ENCODE measurements at regions not wholly inside any gene's neighbourhood (a gene's known extent, or its start where the extent isn't known, plus 50 kb on each side); places are given as distances from the start of the nearest gene placed in this dataset.
"Not testable (repeated sequence)": the region's sequence is repeated elsewhere in the genome, so short reads cannot be mapped to it uniquely, and the experiment has no call there.

DNA sequence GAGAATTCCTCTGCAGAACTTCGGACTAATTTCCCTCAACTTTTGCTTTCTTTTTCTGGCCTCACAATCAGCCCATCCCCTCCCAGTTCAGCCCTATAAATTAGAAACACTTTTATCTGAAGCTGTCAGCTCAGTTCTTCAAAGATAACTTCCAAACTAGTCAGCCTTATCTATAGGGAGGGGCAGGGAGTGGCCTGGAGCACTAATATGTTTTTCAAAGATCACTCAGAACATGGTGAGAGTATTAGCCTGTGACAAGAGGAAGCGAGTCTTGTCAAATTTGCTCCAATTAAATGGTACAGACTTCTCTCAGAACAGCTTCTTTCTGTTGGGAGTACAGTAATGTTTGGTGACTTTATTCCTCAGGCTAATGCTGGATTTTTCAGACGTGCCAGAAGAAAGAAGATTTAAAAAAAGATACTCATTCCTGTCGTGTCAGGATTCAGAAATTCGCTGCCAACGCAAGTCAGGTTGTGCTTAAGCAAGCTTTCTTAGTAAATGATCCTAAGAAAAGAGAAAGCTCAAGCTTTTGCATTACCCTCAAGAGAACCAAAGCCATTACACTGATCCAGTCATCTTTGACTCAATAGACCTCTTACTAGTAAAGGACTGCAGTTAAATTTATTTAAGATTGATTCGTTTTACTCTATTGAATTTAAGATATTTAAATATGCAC lies 1033.6 kb downstream of the SLITRK5 start:
- no peak for DNase-seq (ENCODE audit: low read depth)

DNA sequence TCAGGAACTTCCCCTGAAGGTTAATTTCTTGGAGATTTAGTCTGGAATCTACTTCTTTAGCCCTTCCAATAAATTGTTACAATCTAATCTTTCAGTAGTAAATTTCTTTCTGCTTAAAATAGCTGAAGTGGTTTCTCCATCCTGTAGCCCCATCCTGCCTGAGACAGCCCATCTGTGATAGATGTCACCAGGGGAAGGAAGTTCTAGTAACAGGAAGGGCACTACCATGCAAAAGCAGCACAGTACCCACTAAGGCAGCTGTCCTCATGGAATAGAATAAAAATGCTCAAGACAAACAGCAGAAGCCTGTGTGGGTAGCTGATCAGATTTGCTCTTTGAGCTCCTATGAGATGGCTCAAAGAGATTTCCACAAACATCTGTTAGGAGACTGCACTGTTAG lies 1036.5 kb downstream of the SLITRK5 start:
- no peak for DNase-seq (ENCODE audit: low read depth)

DNA sequence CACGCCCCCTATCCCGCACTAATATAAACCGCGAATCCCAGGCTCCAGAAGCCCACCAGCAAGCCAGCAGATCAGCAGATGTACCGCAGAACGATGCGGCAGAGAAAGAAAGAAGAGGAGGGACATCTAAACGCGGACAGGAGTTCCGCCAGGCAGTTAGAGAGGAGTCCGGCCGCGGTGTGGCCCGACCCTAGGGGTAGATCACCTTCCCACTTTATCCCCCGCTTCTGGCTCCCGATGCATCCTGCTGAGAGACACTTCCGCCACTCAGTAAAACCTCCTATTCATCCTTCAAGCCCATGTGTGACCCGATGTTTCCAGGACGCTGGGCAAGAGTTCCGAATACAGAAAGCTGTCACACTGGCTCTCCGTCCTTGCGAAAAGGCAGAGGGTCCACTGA lies 1046.8 kb downstream of the SLITRK5 start:
- DNase-seq (ENCODE audit: low read depth) = no peak

DNA sequence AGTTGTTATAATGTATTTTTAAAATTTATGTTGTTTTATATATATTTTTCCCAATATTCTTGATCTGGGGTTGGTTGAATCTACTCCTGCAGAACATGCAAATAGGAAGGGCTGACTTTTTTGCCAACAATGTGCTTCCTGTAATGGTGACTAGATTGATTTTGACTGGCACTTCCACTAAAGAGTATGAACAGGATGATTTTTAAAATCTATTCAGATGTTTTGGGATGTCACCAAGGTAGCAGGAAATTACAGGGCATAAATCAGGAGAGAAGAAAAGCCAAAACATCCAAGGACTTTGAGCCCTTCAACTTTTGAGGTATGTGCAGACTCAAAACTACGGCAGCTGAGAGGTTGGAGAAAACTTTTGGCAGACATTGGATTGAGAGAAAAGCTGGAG lies 1047.6 kb downstream of the SLITRK5 start:
- DNase-seq (ENCODE audit: low read depth) = no peak

DNA sequence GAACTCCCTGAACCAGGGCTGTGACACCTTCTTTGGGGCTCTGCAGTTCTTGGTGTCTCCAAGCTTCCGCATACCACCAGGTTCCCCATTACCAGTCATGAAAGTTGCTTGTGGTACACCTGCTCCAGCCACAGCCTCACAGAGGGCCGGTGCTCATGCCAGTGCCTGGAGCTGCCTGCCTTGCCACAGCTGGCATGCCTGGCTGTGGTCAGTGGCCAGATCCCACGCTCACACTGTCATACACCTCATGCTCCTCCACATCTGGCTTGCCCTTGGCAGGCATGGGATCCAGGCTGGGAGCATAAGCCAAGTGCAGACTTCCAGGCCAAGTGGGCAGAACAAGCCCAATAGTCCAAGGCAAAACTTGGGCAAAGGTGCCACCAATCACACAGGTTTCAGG lies 1054.9 kb downstream of the SLITRK5 start:
- DNase-seq (ENCODE audit: low read depth) = no peak

DNA sequence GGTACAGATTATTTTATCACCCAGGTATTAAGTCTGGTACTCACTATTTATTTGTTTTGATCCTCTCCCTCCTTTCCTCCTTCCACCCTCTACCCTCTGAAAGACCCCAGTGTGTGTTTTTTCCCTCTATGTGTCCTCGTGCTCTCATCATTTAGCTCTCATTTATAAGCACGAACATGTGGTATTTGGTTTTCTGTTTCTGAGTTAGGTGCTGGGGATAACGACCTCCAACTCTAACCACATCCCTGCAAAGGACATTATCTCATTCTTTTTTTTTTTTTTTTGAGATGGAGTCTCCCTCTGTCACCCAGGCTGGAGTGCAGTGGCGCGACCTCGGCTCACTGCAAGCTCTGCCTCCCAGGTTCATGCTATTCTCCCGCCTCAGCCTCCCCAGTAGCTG lies 1056.1 kb downstream of the SLITRK5 start:
- not testable (repeated sequence) for DNase-seq (ENCODE audit: low read depth)

DNA sequence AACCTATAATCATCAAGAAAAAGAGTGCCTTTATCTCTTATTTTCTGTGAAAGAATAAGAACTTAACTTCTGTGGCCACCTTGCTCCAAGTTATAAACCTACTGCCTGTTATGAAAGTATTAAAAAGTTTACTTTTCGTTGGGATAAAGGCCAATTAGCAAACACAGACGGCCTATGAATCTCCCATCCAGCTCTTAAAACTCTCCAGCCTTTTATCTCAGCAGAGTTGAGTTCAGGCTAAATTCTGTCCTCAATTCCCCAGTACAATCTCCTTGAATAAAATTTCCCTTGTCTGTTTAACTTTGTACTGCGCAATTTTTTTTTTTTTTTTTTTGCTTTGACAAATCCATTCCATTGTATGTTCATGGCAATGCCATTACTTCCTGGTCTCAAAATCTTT lies 1058.4 kb downstream of the SLITRK5 start:
- DNase-seq (ENCODE audit: low read depth) = no peak

DNA sequence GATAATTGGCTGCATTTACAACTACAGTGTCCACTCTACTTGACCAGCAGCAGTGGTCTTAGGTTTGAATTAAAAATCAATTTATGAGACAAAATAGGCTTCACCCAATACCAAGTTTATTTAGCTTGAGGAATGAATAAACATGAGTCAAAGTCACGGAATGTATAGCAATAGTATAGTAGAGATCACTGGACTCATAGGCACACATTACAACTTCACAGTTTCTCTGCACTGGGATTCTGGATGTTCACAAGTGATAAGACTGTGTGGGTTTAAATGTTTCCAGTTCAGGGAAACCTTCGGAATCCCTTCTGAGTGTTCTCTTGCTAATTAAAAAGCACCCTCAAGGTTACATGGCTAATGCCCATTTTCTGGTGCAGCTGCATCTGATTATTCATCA lies 1064.9 kb downstream of the SLITRK5 start:
- DNase-seq (ENCODE audit: low read depth) = no peak

DNA sequence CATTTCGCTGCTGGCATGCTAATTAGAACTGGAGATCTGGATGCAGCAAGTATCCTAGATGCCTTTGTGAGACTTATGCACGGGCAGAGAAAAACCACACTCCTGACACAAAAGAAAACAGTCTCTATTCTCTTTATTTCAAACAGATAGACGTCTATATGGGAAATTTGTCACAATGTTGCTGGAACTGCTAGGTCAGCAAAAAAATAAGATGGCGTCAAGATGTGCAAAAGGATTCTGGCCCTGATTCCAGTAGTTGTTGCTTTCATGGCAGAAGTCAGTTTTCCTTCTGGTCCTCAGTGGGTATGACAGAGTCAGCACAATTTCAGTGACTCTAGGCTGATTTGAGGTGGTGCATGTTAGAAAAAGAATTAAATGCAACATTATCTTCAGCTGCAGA lies 1068.0 kb downstream of the SLITRK5 start:
- DNase-seq (ENCODE audit: low read depth) = no peak

DNA sequence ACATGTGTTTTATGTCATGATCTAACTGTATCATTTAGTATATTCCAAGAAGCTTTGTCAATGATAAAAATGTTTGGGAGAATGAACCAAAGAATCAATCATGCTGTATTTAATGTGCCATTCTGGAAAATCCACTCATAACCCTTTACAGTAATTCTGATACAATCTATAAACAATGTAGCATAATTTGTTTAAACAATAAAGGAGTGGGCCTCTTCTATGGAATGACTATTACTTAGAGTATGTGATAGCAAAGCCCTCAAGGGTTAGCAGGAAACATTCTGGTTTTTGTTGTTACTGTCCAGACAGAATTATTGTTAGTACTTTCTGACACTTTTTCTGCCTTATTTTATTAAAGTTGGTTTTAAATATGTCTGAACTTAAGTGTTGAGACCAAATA lies 1073.1 kb downstream of the SLITRK5 start:
- no peak for DNase-seq (ENCODE audit: low read depth)

DNA sequence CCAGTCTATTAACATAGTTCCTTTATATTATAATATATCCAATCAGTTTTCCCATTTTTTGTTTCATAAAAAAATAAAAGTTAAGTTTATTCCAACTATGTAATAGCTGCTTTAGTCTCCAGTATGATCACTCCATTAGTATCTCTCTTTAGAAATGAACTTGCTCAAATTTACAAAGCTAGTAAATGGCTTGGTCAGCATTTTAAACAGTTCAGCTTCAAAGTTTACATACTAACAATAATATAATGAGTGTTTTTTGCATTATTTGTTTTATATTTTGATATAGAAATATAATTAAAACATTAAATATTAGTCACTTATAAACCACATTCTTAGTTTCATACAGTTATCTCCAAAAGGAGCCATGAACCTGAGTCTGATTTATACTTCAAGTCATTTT lies 1073.8 kb downstream of the SLITRK5 start:
- DNase-seq (ENCODE audit: low read depth) = no peak

DNA sequence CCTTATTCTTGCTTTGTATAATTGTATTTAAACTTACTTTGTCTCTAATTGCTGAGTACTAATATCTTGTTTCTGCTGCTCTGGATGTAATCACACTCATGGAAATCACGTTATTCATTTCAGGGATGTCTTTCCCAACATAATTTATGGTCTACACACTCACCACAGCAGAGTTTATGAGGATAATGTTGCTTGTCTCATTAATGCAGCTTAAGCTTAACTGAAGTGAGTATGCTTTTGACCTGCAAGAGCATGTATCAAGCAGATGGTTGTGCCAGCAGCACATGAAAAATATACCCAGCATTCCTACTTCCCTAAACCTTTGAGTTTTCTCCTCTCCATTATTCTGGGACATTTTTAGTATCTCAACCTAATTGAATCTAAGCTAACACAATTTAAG lies 1080.9 kb downstream of the SLITRK5 start:
- DNase-seq (ENCODE audit: low read depth) = peak; percentile 1

DNA sequence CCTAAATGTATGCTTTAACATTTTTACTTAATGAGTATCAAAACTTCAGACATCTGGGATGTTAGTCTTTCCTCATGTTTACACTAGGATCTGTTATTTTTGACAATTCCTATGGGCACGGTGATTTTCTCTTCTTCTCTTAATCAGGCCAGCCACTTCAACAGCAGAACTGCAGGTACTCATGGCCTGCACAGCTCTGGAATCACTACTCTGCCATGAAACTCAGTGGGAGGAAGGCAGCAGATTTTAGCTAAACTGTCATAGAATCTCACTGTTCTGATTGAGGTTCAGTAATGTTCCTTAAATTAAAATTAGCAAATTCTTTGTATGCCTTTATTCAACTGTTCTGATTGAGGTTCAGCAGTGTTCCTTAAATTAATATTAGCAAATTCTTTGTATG lies 1083.0 kb downstream of the SLITRK5 start:
- DNase-seq (ENCODE audit: low read depth) = no peak

DNA sequence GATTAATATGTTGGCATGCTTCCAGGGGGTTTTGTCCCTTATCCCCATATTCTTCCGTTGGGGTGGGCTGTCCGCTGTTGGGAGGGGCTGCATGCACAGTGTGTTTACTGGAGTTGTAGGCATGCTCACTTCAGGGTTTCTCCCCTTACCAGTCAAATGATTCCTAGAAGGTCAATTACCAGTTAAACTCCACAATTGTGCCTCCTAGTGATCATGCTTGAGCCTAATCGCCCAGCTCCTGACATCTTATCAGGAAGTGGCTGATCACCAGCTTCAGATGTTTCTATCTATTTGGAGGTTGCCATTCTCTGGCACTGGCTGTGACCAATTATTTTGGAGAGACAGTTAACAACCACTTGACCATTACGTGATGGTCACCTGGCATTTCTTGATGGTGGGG lies 1090.0 kb downstream of the SLITRK5 start:
- DNase-seq (ENCODE audit: low read depth) = no peak

DNA sequence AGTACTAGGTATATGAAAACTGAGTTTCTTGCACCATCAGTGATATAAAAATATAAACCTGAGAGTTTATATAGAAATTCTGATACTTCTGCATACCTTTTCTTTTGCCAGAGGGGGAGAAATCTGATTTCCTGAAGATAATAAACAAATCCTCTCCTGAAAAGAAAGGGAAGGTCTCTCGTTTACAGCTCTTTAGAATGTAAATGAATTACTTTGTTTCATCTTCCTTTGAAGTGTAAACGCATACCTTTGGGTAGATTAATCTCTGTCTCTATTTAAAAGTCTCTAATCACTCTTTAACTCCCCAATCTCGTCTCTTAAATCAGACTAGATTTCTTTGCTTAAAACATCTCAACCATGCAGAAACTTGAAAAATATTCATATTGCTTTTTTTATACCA lies 1092.9 kb downstream of the SLITRK5 start:
- DNase-seq (ENCODE audit: low read depth) = no peak

DNA sequence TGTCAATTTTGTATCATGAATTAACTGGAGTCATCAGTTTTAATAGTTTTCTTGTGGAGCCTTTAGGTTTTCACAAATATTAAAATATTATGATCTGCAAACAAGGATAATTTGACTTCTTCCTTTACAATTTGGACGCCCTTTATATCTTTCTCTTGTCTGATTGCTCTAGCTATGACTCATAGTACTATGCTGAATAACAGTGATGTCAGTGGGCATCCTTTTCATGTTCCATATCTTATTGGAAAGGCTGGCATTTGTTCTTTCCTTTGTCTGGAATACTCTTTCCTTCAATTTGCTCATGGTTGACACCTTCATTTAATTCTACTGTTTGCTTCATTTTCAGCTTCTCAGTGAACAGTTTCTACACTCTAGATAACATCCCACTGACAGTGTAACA lies 1129.3 kb downstream of the SLITRK5 start:
- DNase-seq (ENCODE audit: low read depth) = no peak

DNA sequence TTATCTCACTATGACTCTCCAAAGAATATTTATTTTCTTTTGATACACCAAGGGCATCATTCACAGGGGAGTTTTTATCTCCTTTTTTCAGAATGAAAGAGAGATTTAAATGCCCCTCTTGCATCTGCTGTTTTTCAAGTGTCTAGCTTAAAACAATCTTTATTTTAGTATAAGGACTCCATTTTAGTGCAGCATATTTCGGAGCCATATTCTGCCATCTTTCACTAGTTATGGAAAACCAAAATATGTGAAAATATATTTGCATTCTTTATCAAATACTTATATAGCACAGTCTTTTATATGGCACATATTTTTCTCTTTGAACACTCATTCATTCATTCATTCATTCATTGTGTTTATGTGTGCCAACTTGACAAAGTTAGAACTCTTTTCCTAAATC lies 1130.2 kb downstream of the SLITRK5 start:
- DNase-seq (ENCODE audit: low read depth) = no peak

DNA sequence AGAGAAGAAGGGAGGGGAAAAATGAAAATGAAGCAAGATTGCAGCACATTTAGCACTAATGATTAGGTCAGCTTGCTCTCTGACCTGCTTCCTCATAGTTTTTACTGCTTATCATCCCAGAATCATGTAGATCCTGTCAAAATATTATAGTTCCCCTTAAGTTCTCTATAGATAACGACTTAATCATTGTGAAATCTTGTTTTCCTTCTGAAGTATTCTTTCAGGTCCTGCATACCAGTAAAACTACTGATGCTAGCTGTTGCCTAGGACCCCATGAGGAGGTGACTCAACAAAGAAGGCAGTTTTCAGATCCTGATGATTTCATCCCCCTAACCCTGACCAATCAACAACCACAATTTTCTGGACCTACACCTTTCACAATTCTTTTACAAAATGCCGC lies 1131.7 kb downstream of the SLITRK5 start:
- no peak for DNase-seq (ENCODE audit: low read depth)

DNA sequence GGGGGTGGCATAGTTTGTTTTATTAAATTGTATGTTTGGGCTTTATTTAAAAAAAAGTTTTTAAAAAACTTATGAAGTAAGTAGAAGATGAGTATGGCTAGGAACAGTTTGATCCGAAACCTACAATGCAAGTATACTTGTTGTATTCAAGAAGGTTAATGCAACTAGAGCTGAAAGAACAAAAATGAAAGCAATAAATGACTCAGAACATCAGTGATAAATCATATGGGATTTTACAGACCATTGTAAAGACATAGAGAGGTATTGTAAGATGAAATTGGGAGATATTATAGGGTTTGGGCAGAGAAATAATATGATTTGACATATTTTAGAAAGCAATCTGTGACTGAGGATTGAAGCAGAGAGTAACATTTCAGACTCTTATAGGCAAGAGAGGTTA lies 1135.3 kb downstream of the SLITRK5 start:
- DNase-seq (ENCODE audit: low read depth) = no peak

DNA sequence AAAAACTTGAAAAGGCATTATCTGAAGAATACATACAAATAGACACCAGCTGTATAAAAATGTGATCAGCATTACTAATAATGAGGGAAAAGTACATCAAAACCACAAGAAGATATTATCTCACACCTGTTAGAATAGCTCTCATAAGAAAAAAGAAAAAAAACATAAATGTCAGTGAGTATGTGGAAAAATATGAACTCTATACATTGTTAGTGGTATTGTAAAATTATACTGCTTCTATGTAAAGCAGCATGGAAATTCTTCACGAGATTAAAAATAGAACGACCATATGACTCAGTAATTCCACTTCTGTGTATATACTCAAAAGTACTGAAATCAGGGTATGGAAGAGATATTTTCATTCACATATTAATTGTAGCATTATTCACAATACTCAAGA lies 1146.4 kb downstream of the SLITRK5 start:
- DNase-seq (ENCODE audit: low read depth) = no peak

DNA sequence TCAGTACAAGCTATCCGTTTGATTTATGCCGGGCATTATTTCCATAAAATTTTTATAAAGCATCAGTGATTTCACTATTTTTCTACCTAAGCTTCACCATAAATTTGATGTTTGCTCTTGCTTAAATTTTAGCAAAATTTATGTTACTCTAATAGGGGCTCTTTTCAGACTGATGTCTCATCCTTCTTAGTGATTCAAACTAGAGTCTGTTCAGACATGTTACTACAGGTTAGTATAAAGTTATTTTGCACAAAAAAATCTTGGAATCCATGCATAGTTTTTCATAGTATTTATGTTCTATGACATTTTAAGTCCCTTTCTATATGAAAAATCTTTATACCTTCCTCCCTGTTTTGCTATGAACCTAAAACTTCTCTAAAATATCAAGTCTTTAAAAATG lies 1151.9 kb downstream of the SLITRK5 start:
- no peak for DNase-seq (ENCODE audit: low read depth)

DNA sequence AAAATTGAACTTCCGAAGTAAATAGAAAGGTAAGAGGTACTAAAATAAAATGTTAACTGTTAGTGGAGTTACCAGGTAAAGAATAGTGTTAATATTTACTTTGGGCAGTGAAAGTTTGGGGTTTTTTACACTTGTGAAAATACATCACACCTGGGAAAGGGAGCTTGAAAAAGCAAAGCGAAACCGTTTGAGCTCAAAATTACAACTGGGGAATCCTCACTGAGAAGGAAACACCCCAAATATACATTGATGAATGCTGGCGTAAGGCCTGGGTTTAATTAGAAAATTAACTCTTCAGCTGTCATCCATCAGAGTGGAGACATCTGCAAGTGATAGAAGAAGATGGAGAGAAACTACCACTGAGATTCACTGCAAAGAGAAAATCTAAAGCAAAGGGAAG lies 1153.0 kb downstream of the SLITRK5 start:
- DNase-seq (ENCODE audit: low read depth) = no peak

DNA sequence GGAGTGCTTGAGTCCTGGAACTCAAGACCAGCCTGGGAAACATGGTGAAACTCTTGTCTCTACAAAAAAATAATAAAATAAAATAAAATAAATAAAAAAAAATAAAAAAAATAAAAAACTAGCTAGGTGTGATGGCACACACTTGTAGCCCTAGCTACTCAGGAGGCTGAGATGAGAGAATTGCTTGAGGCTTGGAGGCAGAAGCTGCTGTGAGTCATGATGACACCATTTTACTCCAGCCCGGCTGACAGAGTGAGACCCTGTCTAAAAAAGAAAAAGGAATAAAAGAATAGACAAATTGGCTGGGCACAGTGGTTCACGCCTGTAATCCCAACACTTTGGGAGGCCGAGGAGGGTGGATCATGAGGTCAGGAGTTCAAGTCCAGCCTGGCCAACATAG lies 1168.9 kb downstream of the SLITRK5 start:
- DNase-seq (ENCODE audit: low read depth) = no peak

DNA sequence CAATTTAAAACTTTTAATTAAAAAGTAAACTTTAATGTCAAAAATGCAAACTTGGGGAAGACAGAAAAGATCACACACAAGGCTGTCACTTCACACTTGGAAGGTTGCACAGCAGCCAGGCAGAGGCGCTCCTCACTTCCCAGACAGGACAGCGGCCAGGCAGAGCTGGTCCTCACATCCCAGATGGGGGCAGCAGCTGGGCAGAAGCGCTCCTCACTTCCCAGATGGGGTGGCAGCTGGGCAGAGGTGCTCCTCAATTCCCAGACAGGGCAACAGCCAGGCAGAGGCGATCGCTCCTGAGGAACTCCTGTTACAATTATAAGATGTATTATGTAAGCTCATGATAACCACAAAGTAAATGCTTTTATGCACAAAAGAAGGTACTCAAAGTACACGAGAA lies 1181.1 kb downstream of the SLITRK5 start:
- not testable (repeated sequence) for DNase-seq (ENCODE audit: low read depth)

DNA sequence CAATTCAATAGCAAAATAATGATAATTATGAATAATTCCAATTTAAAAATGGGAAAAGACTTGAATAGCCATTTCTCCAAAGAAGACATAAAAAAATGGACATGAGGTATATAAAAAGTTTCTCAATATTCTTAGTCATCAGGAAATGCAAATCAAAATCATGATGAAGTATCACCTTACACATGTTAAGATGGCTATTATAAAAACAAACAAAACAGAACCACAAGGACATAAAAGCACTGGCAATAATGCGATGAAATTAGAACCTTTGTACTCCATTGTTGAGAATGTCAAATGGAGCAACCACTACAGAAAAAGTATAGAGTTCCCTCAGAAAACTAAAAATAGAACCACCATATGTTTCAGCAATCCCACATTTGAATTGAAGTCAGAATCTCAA lies 1186.1 kb downstream of the SLITRK5 start:
- DNase-seq (ENCODE audit: low read depth) = no peak

Measured in renal cortical epithelial cell (primary cell).